AG09319 (cell line): ENCODE measurements at regions not wholly inside any gene's neighbourhood (a gene's known extent, or its start where the extent isn't known, plus 50 kb on each side); places are given as distances from the start of the nearest gene placed in this dataset.

Experiments
- DNase-seq: peaks from one replicate; pipeline ENCODE4 v3.0.0-alpha.2; 2010; ENCODE audit warnings: low read depth; ENCODE audit errors: extremely low read depth
- CTCF ChIP-seq: IDR thresholded peaks from 2 replicates; pipeline ENCODE4 v1.5.1; 2011; ENCODE audit warnings: low read depth, mild to moderate bottlenecking, inconsistent platforms, low read length, moderate library complexity

GRCh38 chr5:14090755-14091154, 52.4 kb upstream of the TRIO start:
- DNase-seq = no peak
- no peak for TF ChIP-seq CTCF

DNA sequence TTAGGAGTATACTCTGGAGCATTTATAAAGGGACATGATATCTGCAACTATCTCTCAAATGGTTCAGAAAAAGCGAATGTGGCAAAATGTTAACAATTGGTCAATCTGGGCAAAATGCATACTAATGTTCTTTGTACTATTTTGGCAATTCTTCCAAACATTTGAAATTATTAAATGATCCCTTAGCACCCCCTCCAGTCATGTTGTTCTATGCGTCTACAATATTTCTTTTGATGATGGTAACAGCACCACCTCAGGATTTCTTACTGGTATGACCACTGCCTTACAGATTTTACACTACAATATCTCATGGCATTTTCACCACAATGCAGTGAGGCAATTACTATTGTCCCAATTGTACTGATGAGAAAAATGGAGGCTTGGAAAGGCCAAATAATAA, 52.9 kb upstream of the TRIO start:
- TF ChIP-seq CTCF = no peak
- DNase-seq = no peak

GRCh38 chr5:14089198-14089597, 53.9 kb upstream of the TRIO start:
- TF ChIP-seq CTCF = no peak
- no peak for DNase-seq

- DNase-seq = no peak
- no peak for TF ChIP-seq CTCF
Measured at GRCh38 chr5:14086261-14086660, 56.9 kb upstream of the TRIO start.

DNA sequence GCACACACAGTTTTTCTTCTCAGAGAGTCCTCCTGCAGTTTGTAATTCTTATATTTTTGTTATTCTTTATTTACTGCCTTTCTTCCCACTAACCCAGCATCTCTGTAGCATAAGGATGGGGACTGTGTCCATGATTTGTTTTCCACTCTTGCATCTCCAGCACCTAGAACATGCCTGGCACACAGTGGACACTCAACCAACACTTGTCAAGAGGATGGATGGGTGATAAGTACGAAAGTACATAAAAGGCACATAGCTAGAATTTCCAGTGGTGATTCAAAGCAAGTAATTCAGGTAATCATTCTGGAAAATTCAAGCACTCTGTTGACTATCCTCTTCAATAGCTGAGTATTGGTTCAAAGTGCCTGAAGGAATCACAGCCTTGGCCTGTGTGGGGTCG, 60.2 kb upstream of the TRIO start:
- no peak for DNase-seq
- no peak for TF ChIP-seq CTCF

DNA sequence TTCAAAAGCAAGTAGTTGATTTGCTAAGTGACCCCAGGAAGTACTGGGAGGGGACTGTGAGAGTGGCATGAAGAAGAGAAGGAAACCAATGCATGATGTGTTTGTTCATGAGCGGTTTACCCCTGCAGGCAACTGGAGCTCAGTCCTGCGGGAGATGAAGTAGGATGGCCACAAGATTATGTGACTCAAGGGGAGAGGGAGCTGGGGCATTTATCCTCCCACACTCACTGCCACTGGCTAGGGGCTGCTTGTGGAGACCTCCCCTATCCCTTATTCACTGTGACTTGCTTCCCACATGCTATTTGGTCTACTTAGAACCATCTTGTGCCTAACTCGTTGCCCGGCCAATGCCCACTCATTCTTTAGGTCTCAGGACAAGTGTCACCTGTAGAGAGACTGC, 60.6 kb upstream of the TRIO start:
- no peak for TF ChIP-seq CTCF
- DNase-seq = no peak

DNA sequence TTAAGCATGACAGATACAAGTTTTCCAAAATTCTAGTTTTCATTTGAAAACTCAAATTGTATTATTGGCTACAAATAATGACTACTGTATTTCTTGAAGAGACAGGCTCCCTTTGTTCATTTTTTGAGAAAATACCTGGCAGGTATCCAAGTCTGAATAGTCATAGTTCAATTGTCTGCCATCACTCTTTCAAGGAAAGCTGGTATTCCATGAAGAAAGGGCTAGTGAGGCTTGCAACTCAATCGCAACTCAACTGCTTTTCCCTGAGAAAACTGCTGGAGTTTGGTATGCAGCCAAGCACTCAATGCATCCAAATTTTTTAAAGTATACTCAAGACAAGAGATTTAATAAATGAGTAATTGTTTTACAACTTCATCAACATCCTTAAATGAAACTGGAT, 61.4 kb upstream of the TRIO start:
- DNase-seq = no peak
- TF ChIP-seq CTCF = no peak
